HuH-7.5 (cell line): ENCODE measurements at regions not wholly inside any gene's neighbourhood (a gene's known extent, or its start where the extent isn't known, plus 50 kb on each side); places are given as distances from the start of the nearest gene placed in this dataset.

ENCODE experiments used
- DNase-seq: peaks from one replicate; pipeline ENCODE4 v3.0.0; 2011; ENCODE audit warnings: low spot score

- no peak for DNase-seq
Measured at GRCh38 chr15:37260255-37260654, 159.9 kb upstream of the MEIS2 start.

GRCh38 chr15:37261685-37262084 lies 161.3 kb upstream of the MEIS2 start:
- no peak for DNase-seq

GRCh38 chr15:37262922-37263608 lies 162.7 kb upstream of the MEIS2 start:
- no peak for DNase-seq

- no peak for DNase-seq
Measured at GRCh38 chr15:37289109-37289765, 188.9 kb upstream of the MEIS2 start.

GRCh38 chr15:37291920-37292319 lies 191.6 kb upstream of the MEIS2 start:
- no peak for DNase-seq

- no peak for DNase-seq
Measured at GRCh38 chr15:37298271-37298670, 197.9 kb upstream of the MEIS2 start.

- DNase-seq, result no peak
Measured at GRCh38 chr15:37339437-37339836, 239.1 kb upstream of the MEIS2 start.

GRCh38 chr15:37339856-37340255 lies 239.5 kb upstream of the MEIS2 start:
- DNase-seq, result no peak

- DNase-seq, result no peak
Measured at GRCh38 chr15:37340438-37340837, 240.1 kb upstream of the MEIS2 start.

- no peak for DNase-seq
Measured at GRCh38 chr15:37359101-37359892, 258.9 kb upstream of the MEIS2 start.

GRCh38 chr15:37359893-37360290 lies 259.5 kb upstream of the MEIS2 start:
- no peak for DNase-seq

GRCh38 chr15:37360724-37361123 lies 260.4 kb upstream of the MEIS2 start:
- DNase-seq, result no peak

- no peak for DNase-seq
Measured at GRCh38 chr15:37361621-37362020, 261.3 kb upstream of the MEIS2 start.

GRCh38 chr15:37362414-37362813 lies 262.1 kb upstream of the MEIS2 start:
- no peak for DNase-seq

- no peak for DNase-seq
Measured at GRCh38 chr15:37368961-37369360, 268.6 kb upstream of the MEIS2 start.

GRCh38 chr15:37370941-37371340 lies 270.6 kb upstream of the MEIS2 start:
- DNase-seq, result no peak

GRCh38 chr15:37372064-37372463 lies 271.7 kb upstream of the MEIS2 start:
- DNase-seq, result no peak

GRCh38 chr15:37375519-37375918 lies 275.2 kb upstream of the MEIS2 start:
- DNase-seq, result no peak

GRCh38 chr15:37377428-37377827 lies 277.1 kb upstream of the MEIS2 start:
- no peak for DNase-seq

GRCh38 chr15:37394402-37395099 lies 294.2 kb upstream of the MEIS2 start:
- DNase-seq, result no peak

- DNase-seq, result no peak
Measured at GRCh38 chr15:37395100-37395468, 294.7 kb upstream of the MEIS2 start.

- no peak for DNase-seq
Measured at GRCh38 chr15:37397266-37398022, 297.1 kb upstream of the MEIS2 start.
